SK-N-SH (cell line): ENCODE measurements at regions not wholly inside any gene's neighbourhood (a gene's known extent, or its start where the extent isn't known, plus 50 kb on each side); places are given as distances from the start of the nearest gene placed in this dataset.

Experiments used
- CTCF ChIA-PET: fragments of 300-600, 350-600 bp; formaldehyde crosslinking; extraction: SDS; loops from one replicate; lab custom pipeline; 2021; lab: Yijun Ruan, JAX
- POLR2A ChIA-PET: fragments of 350-600 bp; sonication (Branson Sonifier 250); formaldehyde crosslinking; extraction: SDS; loops from one replicate; lab custom pipeline; 2020; ENCODE audit warnings: antibody characterized with exemption, inconsistent platforms; lab: Yijun Ruan, JAX
- DNase-seq: peaks from one replicate; pipeline ENCODE4 v3.0.0; 2012
- H2AFZ ChIP-seq: fragments of 200-600 bp; sonication (generic); 2 replicates; pipeline ENCODE4 v1.8.1; 2016; ENCODE audit warnings: antibody characterized with exemption, mild to moderate bottlenecking, low read depth
- H3F3A ChIP-seq: fragments of 200-600 bp; sonication (generic); replicated peaks from 2 replicates; pipeline ENCODE3; 2016; ENCODE audit warnings: antibody characterized with exemption, mild to moderate bottlenecking; ENCODE audit not compliant: insufficient read depth
- H3K27ac ChIP-seq, 2 experiments: fragments of 200-500 bp in 1 of 2; fragments of 200-600 bp in 1 of 2; sonication (Bioruptor generic) in 1 of 2; sonication (generic), shearing (Covaris generic) in 1 of 2; 2 replicates each; pipeline versions ENCODE4 v1.5.1 to v1.6.1; 2014 to 2016; ENCODE audit warnings: low read depth in 2 of 2, inconsistent platforms in 1 of 2, low read length in 1 of 2, mild to moderate bottlenecking in 1 of 2, mixed read lengths in 1 of 2
- H3K27me3 ChIP-seq: fragments of 200-600 bp; sonication (generic), shearing (Covaris generic); 2 replicates; pipeline ENCODE4 v1.6.1; 2016; ENCODE audit warnings: mixed run types; ENCODE audit not compliant: insufficient read depth
- H3K36me3 ChIP-seq, 2 experiments: fragments of 200-500 bp in 1 of 2; fragments of 200-600 bp in 1 of 2; sonication (Bioruptor generic) in 1 of 2; sonication (generic) in 1 of 2; replicated peaks in 1 of 2; 2 replicates each; pipeline versions ENCODE3 to v1.5.1; 2014 to 2016; ENCODE audit warnings: low read length in 1 of 2, mild to moderate bottlenecking in 1 of 2; ENCODE audit not compliant: insufficient read depth in 2 of 2, control insufficient read depth in 1 of 2
- H3K4me1 ChIP-seq, 2 experiments: fragments of 200-500 bp in 1 of 2; fragments of 200-600 bp in 1 of 2; sonication (Bioruptor generic) in 1 of 2; sonication (generic), shearing (Covaris generic) in 1 of 2; 2 replicates each; pipeline versions ENCODE4 v1.5.1 to v1.6.1; 2014 to 2016; ENCODE audit warnings: low read depth in 1 of 2, low read length in 1 of 2, mixed run types in 1 of 2; ENCODE audit not compliant: insufficient read depth in 2 of 2, control insufficient read depth in 1 of 2
- H3K4me2 ChIP-seq: fragments of 200-600 bp; sonication (generic), shearing (Covaris generic); 2 replicates; pipeline ENCODE4 v1.6.1; 2017; ENCODE audit warnings: mixed run types
- H3K4me3 ChIP-seq, 2 experiments: fragments of 200-500 bp in 1 of 2; fragments of 200-600 bp in 1 of 2; sonication (Bioruptor generic) in 1 of 2; sonication (generic), shearing (Covaris generic) in 1 of 2; 2 replicates each; pipeline versions ENCODE4 v1.5.1 to v1.8.1; 2014 to 2016; ENCODE audit warnings: low read depth in 2 of 2, inconsistent platforms in 1 of 2, low read length in 1 of 2, mild to moderate bottlenecking in 1 of 2, mixed read lengths in 1 of 2, moderate library complexity in 1 of 2
- H3K79me2 ChIP-seq: fragments of 200-600 bp; sonication (generic); 2 replicates; pipeline ENCODE4 v1.8.1; 2017; ENCODE audit warnings: mild to moderate bottlenecking; ENCODE audit not compliant: insufficient read depth
- H3K9ac ChIP-seq: fragments of 200-600 bp; sonication (generic); 2 replicates; pipeline ENCODE4 v1.6.1; 2017; ENCODE audit warnings: mixed run types
- H3K9me2 ChIP-seq: fragments of 200-600 bp; sonication (generic); 2 replicates; pipeline ENCODE4 v1.6.1; 2017; ENCODE audit warnings: mixed run types
- H3K9me3 ChIP-seq: fragments of 200-600 bp; sonication (generic); 2 replicates; pipeline ENCODE4 v1.6.1; 2017; ENCODE audit warnings: mixed run types, mild to moderate bottlenecking, moderate library complexity
- H4K20me1 ChIP-seq: fragments of 200-600 bp; sonication (generic); 2 replicates; pipeline ENCODE4 v1.6.1; 2017; ENCODE audit warnings: mild to moderate bottlenecking, mixed run types; ENCODE audit not compliant: insufficient read depth
- CHD2 ChIP-seq: fragments of 150-350 bp; IDR thresholded peaks from 2 replicates; pipeline ENCODE4 v1.6.1; 2018; ENCODE audit warnings: low read length; ENCODE audit not compliant: partially characterized antibody
- ELF1 ChIP-seq: IDR thresholded peaks from 2 replicates; pipeline ENCODE4 v1.4.0; 2012
- FOXM1 ChIP-seq: IDR thresholded peaks from 2 replicates; pipeline ENCODE4 v1.4.0; 2012; ENCODE audit warnings: low read depth, mild to moderate bottlenecking
- GABPA ChIP-seq: IDR thresholded peaks from 2 replicates; pipeline ENCODE4 v1.4.0; 2012; ENCODE audit warnings: low read depth, mild to moderate bottlenecking
- GATA2 ChIP-seq: sonication (generic); formaldehyde crosslinking; IDR thresholded peaks from 2 replicates; pipeline ENCODE4 v1.5.0; 2020; ENCODE audit warnings: mild to moderate bottlenecking, missing genetic modification reagents
- JUND ChIP-seq: IDR thresholded peaks from 2 replicates; pipeline ENCODE4 v1.4.0; 2012
- MEF2A ChIP-seq: IDR thresholded peaks from 2 replicates; pipeline ENCODE4 v1.4.0; 2012; ENCODE audit warnings: low read depth, borderline replicate concordance
- NFIC ChIP-seq: IDR thresholded peaks from 2 replicates; pipeline ENCODE4 v1.4.0; 2012; ENCODE audit warnings: borderline replicate concordance
- PBX3 ChIP-seq: IDR thresholded peaks from 2 replicates; pipeline ENCODE4; 2012
- RCOR1 ChIP-seq: fragments of 150-350 bp; IDR thresholded peaks from 2 replicates; pipeline ENCODE4 v1.6.1; 2017; ENCODE audit warnings: antibody characterized with exemption, low read length
- RXRA ChIP-seq: IDR thresholded peaks from 2 replicates; pipeline ENCODE4 v1.4.0; 2012; ENCODE audit warnings: low read depth, mild to moderate bottlenecking, borderline replicate concordance
- SIN3A ChIP-seq: IDR thresholded peaks from 2 replicates; pipeline ENCODE4 v1.6.1; 2012; ENCODE audit warnings: low read depth, mild to moderate bottlenecking, low read length, moderate library complexity, borderline replicate concordance
- TEAD4 ChIP-seq: IDR thresholded peaks from 2 replicates; pipeline ENCODE4 v1.4.0; 2012; ENCODE audit warnings: mild to moderate bottlenecking, borderline replicate concordance; ENCODE audit not compliant: insufficient read depth
- USF1 ChIP-seq: IDR thresholded peaks from 2 replicates; pipeline ENCODE4 v1.4.0; 2012; ENCODE audit warnings: low read depth, borderline replicate concordance
- WGBS: methylation state at CpG from one replicate; pipeline ENCODE4 v1.1.6; 2017; ENCODE audit warnings: low lambda C conversion rate; 5-methylcytosine and 5-hydroxymethylcytosine counted together
- TF ChIP-seq, protein P1 (sequence below): IDR thresholded peaks from 2 replicates; pipeline ENCODE4 v1.4.0; 2012; ENCODE audit warnings: low read depth
- TF ChIP-seq, protein P2 (sequence below): IDR thresholded peaks from 2 replicates; pipeline ENCODE4 v1.4.0; 2012; ENCODE audit warnings: low read depth, borderline replicate concordance
- TF ChIP-seq, protein P3 (sequence below): IDR thresholded peaks from 2 replicates; pipeline ENCODE4 v1.6.1; 2012; ENCODE audit warnings: mild to moderate bottlenecking, low read depth, low read length, moderate library complexity

DNA sequence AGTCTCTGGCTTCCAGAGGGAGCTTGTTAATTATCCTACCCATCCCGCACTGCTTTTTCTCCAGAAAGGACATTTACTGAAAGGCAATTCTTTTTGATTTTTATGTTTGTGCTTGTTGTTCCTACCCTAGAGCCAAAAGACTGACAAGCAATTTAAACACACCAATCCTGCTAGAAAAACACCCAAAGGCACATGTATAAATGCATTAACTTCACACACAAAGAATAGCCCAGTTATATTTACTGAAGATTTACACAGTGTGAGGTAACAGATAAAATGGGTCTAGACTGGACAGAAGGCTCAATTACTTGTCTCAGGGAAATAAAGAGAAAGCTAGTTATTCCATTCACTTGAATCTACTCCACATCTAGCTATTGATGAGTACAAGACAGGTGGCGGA, 61.2 kb upstream of the NOCT start:
- TF ChIP-seq RCOR1 (no peak), CHD2 (no peak), NFIC (no peak), MEF2A (no peak), GATA2 (no peak), USF1 (no peak), PBX3 (no peak), SIN3A (no peak), RXRA (no peak), JUND (no peak), TEAD4 (no peak), ELF1 (no peak), FOXM1 (no peak), GABPA (no peak)
- TF ChIP-seq, protein P1, sequence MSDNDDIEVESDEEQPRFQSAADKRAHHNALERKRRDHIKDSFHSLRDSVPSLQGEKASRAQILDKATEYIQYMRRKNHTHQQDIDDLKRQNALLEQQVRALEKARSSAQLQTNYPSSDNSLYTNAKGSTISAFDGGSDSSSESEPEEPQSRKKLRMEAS, result no peak
- TF ChIP-seq, protein P2, sequence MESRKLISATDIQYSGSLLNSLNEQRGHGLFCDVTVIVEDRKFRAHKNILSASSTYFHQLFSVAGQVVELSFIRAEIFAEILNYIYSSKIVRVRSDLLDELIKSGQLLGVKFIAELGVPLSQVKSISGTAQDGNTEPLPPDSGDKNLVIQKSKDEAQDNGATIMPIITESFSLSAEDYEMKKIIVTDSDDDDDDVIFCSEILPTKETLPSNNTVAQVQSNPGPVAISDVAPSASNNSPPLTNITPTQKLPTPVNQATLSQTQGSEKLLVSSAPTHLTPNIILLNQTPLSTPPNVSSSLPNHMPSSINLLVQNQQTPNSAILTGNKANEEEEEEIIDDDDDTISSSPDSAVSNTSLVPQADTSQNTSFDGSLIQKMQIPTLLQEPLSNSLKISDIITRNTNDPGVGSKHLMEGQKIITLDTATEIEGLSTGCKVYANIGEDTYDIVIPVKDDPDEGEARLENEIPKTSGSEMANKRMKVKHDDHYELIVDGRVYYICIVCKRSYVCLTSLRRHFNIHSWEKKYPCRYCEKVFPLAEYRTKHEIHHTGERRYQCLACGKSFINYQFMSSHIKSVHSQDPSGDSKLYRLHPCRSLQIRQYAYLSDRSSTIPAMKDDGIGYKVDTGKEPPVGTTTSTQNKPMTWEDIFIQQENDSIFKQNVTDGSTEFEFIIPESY, result no peak
- TF ChIP-seq, protein P3, sequence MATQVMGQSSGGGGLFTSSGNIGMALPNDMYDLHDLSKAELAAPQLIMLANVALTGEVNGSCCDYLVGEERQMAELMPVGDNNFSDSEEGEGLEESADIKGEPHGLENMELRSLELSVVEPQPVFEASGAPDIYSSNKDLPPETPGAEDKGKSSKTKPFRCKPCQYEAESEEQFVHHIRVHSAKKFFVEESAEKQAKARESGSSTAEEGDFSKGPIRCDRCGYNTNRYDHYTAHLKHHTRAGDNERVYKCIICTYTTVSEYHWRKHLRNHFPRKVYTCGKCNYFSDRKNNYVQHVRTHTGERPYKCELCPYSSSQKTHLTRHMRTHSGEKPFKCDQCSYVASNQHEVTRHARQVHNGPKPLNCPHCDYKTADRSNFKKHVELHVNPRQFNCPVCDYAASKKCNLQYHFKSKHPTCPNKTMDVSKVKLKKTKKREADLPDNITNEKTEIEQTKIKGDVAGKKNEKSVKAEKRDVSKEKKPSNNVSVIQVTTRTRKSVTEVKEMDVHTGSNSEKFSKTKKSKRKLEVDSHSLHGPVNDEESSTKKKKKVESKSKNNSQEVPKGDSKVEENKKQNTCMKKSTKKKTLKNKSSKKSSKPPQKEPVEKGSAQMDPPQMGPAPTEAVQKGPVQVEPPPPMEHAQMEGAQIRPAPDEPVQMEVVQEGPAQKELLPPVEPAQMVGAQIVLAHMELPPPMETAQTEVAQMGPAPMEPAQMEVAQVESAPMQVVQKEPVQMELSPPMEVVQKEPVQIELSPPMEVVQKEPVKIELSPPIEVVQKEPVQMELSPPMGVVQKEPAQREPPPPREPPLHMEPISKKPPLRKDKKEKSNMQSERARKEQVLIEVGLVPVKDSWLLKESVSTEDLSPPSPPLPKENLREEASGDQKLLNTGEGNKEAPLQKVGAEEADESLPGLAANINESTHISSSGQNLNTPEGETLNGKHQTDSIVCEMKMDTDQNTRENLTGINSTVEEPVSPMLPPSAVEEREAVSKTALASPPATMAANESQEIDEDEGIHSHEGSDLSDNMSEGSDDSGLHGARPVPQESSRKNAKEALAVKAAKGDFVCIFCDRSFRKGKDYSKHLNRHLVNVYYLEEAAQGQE, result no peak
- Histone ChIP-seq H3F3A (peaks cover 3% of the 10 kb centered on the region), H3K9ac (no peak overlapping the region), H3K36me3 (no peaks in the 10 kb centered on the region), H3K79me2 (no peaks in the 10 kb centered on the region), H3K9me3 (no peaks in the 10 kb centered on the region), H3K27ac (peak overlapping the region in 1 of 2 experiments; percentile 62; a peak in 2 of 4 replicates), H2AFZ (no peak overlapping the region), H3K4me2 (peak overlapping the region; percentile 19; the same call in 1 of the 2 replicates), H3K9me2 (no peaks in the 10 kb centered on the region), H4K20me1 (no peaks in the 10 kb centered on the region), H3K4me1 (peaks cover 2 to 4% of the 10 kb centered on the region in 2 experiments), H3K4me3 (no peak overlapping the region), H3K27me3 (no peaks in the 10 kb centered on the region)
- WGBS, result 100% methylated on average over 2 of the region's 2 CpGs
- ChIA-PET POLR2A (no interaction called here), CTCF (interaction anchor here (1.8 kb wide), 1 partner anchor 16 kb away, joined by 7 read pairs; no protein-coding TSS in a partner anchor)
- DNase-seq, result no peak
